WTC11 (cell line): ENCODE measurements at regions not wholly inside any gene's neighbourhood (a gene's known extent, or its start where the extent isn't known, plus 50 kb on each side); places are given as distances from the start of the nearest gene placed in this dataset.

Experiments used
- ATAC-seq: fragments of 200-7000 bp; cut with Tn5 transposase; 2 replicates; pipeline ENCODE4 v1.10.0; 2021; ENCODE audit warnings: mild to moderate bottlenecking, moderate library complexity
- CTCF ChIA-PET: fragments of 300-600 bp; sonication (Branson Sonifier 250); formaldehyde crosslinking; loops from one replicate; lab custom pipeline; 2021; ENCODE audit warnings: antibody characterized with exemption; lab: Charles Lee
- POLR2A ChIA-PET: fragments of 350-600 bp; sonication (Branson Sonifier 250); formaldehyde crosslinking; loops from one replicate; lab custom pipeline; 2021; ENCODE audit warnings: antibody characterized with exemption; lab: Charles Lee
- DNase-seq: peaks from one replicate; pipeline ENCODE4 v3.0.0; 2021; ENCODE audit warnings: low spot score
- H3K27ac Mint-ChIP-seq: 2 replicates; pipeline ENCODE4 v1.8.0; 2021; ENCODE audit warnings: mixed read lengths
- H3K27me3 Mint-ChIP-seq: 2 replicates; pipeline ENCODE4 v1.8.0; 2021; ENCODE audit warnings: low read depth, mild to moderate bottlenecking, moderate library complexity, mixed read lengths
- H3K36me3 Mint-ChIP-seq: 2 replicates; pipeline ENCODE4 v1.8.0; 2021; ENCODE audit warnings: mixed read lengths
- H3K4me1 Mint-ChIP-seq: 2 replicates; pipeline ENCODE4 v1.8.0; 2022; ENCODE audit warnings: mixed read lengths
- H3K4me3 Mint-ChIP-seq: 2 replicates; pipeline ENCODE4 v1.8.0; 2021; ENCODE audit warnings: mild to moderate bottlenecking, moderate library complexity, mixed read lengths
- H3K9me3 Mint-ChIP-seq: 2 replicates; pipeline ENCODE4 v1.8.0; 2021; ENCODE audit warnings: mixed read lengths
- CREM ChIP-seq: sonication (generic); formaldehyde crosslinking; IDR thresholded peaks from 2 replicates; pipeline ENCODE4 v1.8.1; 2022; ENCODE audit warnings: mild to moderate bottlenecking, missing genetic modification reagents, moderate library complexity
- GABPB1 ChIP-seq: sonication (generic); formaldehyde crosslinking; IDR thresholded peaks from 2 replicates; pipeline ENCODE4 v1.8.1; 2023; ENCODE audit warnings: mild to moderate bottlenecking, missing genetic modification reagents
- HMGA2 ChIP-seq: fragments of 250-450 bp; sonication (Bioruptor Pico); IDR thresholded peaks from 2 replicates; pipeline ENCODE4 v1.4.0; 2021; ENCODE audit warnings: mild to moderate bottlenecking, moderate library complexity
- JAZF1 ChIP-seq: fragments of 250-450 bp; sonication (Bioruptor Pico); IDR thresholded peaks from 2 replicates; pipeline ENCODE4 v1.9.0; 2021; ENCODE audit warnings: moderate library complexity, mild to moderate bottlenecking, inconsistent platforms
- MYBL2 ChIP-seq: sonication (generic); formaldehyde crosslinking; IDR thresholded peaks from 2 replicates; pipeline ENCODE4 v1.8.1; 2023; ENCODE audit warnings: mild to moderate bottlenecking, moderate library complexity, missing genetic modification reagents
- SMAD3 ChIP-seq: sonication (generic); formaldehyde crosslinking; IDR thresholded peaks from 2 replicates; pipeline ENCODE4 v1.8.0; 2022; ENCODE audit warnings: missing genetic modification reagents, mild to moderate bottlenecking, borderline replicate concordance
- SP1 ChIP-seq: sonication (generic); formaldehyde crosslinking; conservative IDR thresholded peaks from 2 replicates; pipeline ENCODE4 v1.8.1; 2022; ENCODE audit warnings: missing genetic modification reagents
- TF ChIP-seq, protein P1 (sequence below): sonication (generic); formaldehyde crosslinking; conservative IDR thresholded peaks from 2 replicates; pipeline ENCODE4 v1.8.1; 2022; ENCODE audit warnings: mild to moderate bottlenecking, missing genetic modification reagents
- TF ChIP-seq, protein P2 (sequence below): fragments of 250-450 bp; sonication (Bioruptor Pico); IDR thresholded peaks from 2 replicates; pipeline ENCODE4 v1.9.0; 2021; ENCODE audit warnings: mild to moderate bottlenecking
- TF ChIP-seq, protein P3 (sequence below): fragments of 250-450 bp; sonication (Bioruptor Pico); IDR thresholded peaks from 2 replicates; pipeline ENCODE4 v1.9.0; 2021; ENCODE audit warnings: mild to moderate bottlenecking
- TF ChIP-seq, protein P4 (sequence below): fragments of 250-450 bp; sonication (Bioruptor Pico); IDR thresholded peaks from 2 replicates; pipeline ENCODE4 v2.1.2; 2022; ENCODE audit warnings: mild to moderate bottlenecking, moderate library complexity
- TF ChIP-seq, protein P5 (sequence below): fragments of 200-600 bp; IDR thresholded peaks from 2 replicates; pipeline ENCODE4 v1.8.0; 2022; ENCODE audit warnings: antibody characterized with exemption

DNA sequence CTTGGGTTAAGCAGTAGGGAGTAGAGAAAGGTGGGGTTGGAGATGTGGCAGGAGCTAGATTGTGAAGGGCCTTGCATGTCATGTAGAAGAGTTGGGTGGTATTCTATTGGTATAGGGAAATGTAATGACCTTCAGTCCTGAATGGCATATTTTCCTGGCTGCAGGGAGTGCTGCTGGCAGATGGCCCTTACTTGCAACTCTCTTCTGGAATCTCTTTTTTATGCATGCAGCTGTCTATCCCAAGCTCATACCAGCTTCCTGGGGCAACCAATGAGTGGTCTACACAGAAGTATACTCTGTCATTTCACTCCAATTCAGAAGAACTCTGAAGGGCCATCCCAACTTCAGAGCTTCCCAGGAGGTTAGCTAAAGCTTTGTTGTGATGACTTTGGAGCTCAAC lies 144.7 kb upstream of the ANKRD28 start:
- no peak overlapping the region for H3K4me3 Mint-ChIP-seq
- no peak for ATAC-seq
- CTCF ChIA-PET: no interaction called here
- peaks cover 10% of the 10 kb centered on the region for H3K36me3 Mint-ChIP-seq
- TF ChIP-seq, protein P1, sequence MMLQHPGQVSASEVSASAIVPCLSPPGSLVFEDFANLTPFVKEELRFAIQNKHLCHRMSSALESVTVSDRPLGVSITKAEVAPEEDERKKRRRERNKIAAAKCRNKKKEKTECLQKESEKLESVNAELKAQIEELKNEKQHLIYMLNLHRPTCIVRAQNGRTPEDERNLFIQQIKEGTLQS: no peak
- no peak for TF ChIP-seq SP1
- TF ChIP-seq SMAD3 (CRISPR knock-in tag): no peak
- no peak for TF ChIP-seq JAZF1 (CRISPR knock-in tag)
- TF ChIP-seq GABPB1: no peak
- TF ChIP-seq, protein P2, sequence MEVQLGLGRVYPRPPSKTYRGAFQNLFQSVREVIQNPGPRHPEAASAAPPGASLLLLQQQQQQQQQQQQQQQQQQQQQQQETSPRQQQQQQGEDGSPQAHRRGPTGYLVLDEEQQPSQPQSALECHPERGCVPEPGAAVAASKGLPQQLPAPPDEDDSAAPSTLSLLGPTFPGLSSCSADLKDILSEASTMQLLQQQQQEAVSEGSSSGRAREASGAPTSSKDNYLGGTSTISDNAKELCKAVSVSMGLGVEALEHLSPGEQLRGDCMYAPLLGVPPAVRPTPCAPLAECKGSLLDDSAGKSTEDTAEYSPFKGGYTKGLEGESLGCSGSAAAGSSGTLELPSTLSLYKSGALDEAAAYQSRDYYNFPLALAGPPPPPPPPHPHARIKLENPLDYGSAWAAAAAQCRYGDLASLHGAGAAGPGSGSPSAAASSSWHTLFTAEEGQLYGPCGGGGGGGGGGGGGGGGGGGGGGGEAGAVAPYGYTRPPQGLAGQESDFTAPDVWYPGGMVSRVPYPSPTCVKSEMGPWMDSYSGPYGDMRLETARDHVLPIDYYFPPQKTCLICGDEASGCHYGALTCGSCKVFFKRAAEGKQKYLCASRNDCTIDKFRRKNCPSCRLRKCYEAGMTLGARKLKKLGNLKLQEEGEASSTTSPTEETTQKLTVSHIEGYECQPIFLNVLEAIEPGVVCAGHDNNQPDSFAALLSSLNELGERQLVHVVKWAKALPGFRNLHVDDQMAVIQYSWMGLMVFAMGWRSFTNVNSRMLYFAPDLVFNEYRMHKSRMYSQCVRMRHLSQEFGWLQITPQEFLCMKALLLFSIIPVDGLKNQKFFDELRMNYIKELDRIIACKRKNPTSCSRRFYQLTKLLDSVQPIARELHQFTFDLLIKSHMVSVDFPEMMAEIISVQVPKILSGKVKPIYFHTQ: no peak
- TF ChIP-seq HMGA2: no peak
- TF ChIP-seq, protein P3, sequence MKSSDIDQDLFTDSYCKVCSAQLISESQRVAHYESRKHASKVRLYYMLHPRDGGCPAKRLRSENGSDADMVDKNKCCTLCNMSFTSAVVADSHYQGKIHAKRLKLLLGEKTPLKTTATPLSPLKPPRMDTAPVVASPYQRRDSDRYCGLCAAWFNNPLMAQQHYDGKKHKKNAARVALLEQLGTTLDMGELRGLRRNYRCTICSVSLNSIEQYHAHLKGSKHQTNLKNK (CRISPR knock-in tag): no peak
- no peak for DNase-seq
- H3K27ac Mint-ChIP-seq: no peak overlapping the region
- H3K9me3 Mint-ChIP-seq: peaks cover 41% of the 10 kb centered on the region
- no peaks in the 10 kb centered on the region; the same call in 1 of the 2 replicates for H3K27me3 Mint-ChIP-seq
- POLR2A ChIA-PET: interaction anchor here (1.0 kb wide), 1 partner anchor 13 kb away, joined by 3 read pairs; no protein-coding TSS in a partner anchor
- no peaks in the 10 kb centered on the region for H3K4me1 Mint-ChIP-seq

DNA sequence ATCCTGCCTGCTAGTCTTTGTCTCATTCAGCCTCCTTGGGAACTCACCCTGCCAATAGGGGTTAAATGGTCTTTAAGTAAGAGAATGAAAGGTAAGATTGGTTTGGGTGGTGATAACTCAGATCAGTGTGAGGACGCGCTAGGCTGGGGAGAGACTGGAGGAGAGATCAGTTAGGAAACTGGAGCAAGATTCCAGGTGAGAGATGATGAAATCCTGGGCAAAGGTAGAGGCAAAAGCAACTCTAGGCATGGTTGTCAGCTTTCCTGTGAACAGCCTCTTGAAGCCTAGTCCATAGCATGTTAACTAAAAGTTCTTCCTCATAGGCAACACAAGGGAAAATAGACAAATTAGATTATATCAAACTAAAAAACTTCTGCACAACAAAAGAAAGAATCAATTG lies 145.2 kb upstream of the ANKRD28 start:
- Mint-ChIP-seq H3K36me3 (peaks cover 10% of the 10 kb centered on the region), H3K4me1 (no peaks in the 10 kb centered on the region), H3K9me3 (peaks cover 41% of the 10 kb centered on the region), H3K27ac (no peak overlapping the region), H3K27me3 (no peaks in the 10 kb centered on the region; the same call in 1 of the 2 replicates), H3K4me3 (no peak overlapping the region)
- CTCF ChIA-PET: no interaction called here
- POLR2A ChIA-PET: interaction anchor here (1.0 kb wide), 1 partner anchor 13 kb away, joined by 3 read pairs; no protein-coding TSS in a partner anchor
- no peak for TF ChIP-seq SP1
- TF ChIP-seq, protein P2: no peak
- TF ChIP-seq, protein P3 (CRISPR knock-in tag): no peak
- TF ChIP-seq, protein P4, sequence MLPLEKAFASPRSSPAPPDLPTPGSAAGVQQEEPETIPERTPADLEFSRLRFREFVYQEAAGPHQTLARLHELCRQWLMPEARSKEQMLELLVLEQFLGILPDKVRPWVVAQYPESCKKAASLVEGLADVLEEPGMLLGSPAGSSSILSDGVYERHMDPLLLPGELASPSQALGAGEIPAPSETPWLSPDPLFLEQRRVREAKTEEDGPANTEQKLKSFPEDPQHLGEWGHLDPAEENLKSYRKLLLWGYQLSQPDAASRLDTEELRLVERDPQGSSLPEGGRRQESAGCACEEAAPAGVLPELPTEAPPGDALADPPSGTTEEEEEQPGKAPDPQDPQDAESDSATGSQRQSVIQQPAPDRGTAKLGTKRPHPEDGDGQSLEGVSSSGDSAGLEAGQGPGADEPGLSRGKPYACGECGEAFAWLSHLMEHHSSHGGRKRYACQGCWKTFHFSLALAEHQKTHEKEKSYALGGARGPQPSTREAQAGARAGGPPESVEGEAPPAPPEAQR (CRISPR knock-in tag): no peak
- no peak for TF ChIP-seq MYBL2 (CRISPR knock-in tag)
- TF ChIP-seq, protein P5, sequence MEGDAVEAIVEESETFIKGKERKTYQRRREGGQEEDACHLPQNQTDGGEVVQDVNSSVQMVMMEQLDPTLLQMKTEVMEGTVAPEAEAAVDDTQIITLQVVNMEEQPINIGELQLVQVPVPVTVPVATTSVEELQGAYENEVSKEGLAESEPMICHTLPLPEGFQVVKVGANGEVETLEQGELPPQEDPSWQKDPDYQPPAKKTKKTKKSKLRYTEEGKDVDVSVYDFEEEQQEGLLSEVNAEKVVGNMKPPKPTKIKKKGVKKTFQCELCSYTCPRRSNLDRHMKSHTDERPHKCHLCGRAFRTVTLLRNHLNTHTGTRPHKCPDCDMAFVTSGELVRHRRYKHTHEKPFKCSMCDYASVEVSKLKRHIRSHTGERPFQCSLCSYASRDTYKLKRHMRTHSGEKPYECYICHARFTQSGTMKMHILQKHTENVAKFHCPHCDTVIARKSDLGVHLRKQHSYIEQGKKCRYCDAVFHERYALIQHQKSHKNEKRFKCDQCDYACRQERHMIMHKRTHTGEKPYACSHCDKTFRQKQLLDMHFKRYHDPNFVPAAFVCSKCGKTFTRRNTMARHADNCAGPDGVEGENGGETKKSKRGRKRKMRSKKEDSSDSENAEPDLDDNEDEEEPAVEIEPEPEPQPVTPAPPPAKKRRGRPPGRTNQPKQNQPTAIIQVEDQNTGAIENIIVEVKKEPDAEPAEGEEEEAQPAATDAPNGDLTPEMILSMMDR: no peak
- no peak for TF ChIP-seq CREM (CRISPR knock-in tag)
- no peak for ATAC-seq
- no peak for DNase-seq
